IPS-15b (cell line): ENCODE measurements at regions not wholly inside any gene's neighbourhood (a gene's known extent, or its start where the extent isn't known, plus 50 kb on each side); places are given as distances from the start of the nearest gene placed in this dataset.
"Not testable (repeated sequence)": the region's sequence is repeated elsewhere in the genome, so short reads cannot be mapped to it uniquely, and the experiment has no call there.

ENCODE experiments used
- H3K27me3 ChIP-seq: one replicate; pipeline ENCODE4 v1.6.1; 2013; ENCODE audit warnings: low read length; ENCODE audit not compliant: control insufficient read depth, insufficient read depth
- H3K36me3 ChIP-seq: one replicate; pipeline ENCODE4 v1.6.1; 2013; ENCODE audit warnings: low read length; ENCODE audit not compliant: control insufficient read depth, insufficient read depth
- H3K4me1 ChIP-seq: one replicate; pipeline ENCODE4 v1.6.1; 2013; ENCODE audit warnings: mild to moderate bottlenecking, low read length; ENCODE audit not compliant: control insufficient read depth, insufficient read depth
- H3K4me3 ChIP-seq: one replicate; pipeline ENCODE4 v1.5.1; 2013; ENCODE audit warnings: low read depth, low read length
- H3K9ac ChIP-seq: one replicate; pipeline ENCODE4 v1.6.1; 2013; ENCODE audit warnings: low read depth, mild to moderate bottlenecking, low read length
- H3K9me3 ChIP-seq: one replicate; pipeline ENCODE4 v1.6.1; 2013; ENCODE audit warnings: mild to moderate bottlenecking, low read length; ENCODE audit not compliant: control insufficient read depth, insufficient read depth

- Histone ChIP-seq H3K9ac (no peak overlapping the region), H3K4me1 (peaks cover 3% of the 10 kb centered on the region), H3K27me3 (no peaks in the 10 kb centered on the region), H3K9me3 (no peaks in the 10 kb centered on the region), H3K4me3 (no peak overlapping the region), H3K36me3 (no peaks in the 10 kb centered on the region)
Measured at GRCh38 chr11:109954534-109954933, 138.7 kb upstream of the ZC3H12C start.

GRCh38 chr11:109956124-109956793, 136.9 kb upstream of the ZC3H12C start:
- H3K9ac ChIP-seq = no peak overlapping the region
- H3K9me3 ChIP-seq = no peaks in the 10 kb centered on the region
- no peaks in the 10 kb centered on the region for H3K27me3 ChIP-seq
- no peak overlapping the region for H3K4me3 ChIP-seq
- H3K36me3 ChIP-seq = no peaks in the 10 kb centered on the region
- H3K4me1 ChIP-seq = peaks cover 5% of the 10 kb centered on the region

DNA sequence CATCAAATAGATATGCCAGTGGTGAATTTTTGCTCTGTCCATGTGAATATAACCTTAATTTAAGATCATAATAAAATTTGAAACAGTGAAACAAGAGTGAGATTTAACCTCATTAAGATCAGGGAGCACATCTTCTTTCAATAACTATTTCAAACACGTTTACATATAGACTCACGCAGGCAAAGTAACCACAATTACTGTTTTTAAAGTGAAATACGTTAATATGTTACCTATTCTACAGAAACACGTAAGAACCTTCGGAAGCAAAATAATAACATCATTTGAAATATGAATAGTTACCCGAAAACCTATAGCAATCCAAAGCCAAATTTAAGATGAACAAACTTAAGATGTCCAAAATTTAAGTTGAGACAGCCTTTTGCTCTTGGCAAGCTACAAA, 136.2 kb upstream of the ZC3H12C start:
- no peaks in the 10 kb centered on the region for H3K9me3 ChIP-seq
- no peak overlapping the region for H3K9ac ChIP-seq
- no peak overlapping the region for H3K4me3 ChIP-seq
- H3K36me3 ChIP-seq = no peaks in the 10 kb centered on the region
- H3K27me3 ChIP-seq = no peaks in the 10 kb centered on the region
- peaks cover 5% of the 10 kb centered on the region for H3K4me1 ChIP-seq

DNA sequence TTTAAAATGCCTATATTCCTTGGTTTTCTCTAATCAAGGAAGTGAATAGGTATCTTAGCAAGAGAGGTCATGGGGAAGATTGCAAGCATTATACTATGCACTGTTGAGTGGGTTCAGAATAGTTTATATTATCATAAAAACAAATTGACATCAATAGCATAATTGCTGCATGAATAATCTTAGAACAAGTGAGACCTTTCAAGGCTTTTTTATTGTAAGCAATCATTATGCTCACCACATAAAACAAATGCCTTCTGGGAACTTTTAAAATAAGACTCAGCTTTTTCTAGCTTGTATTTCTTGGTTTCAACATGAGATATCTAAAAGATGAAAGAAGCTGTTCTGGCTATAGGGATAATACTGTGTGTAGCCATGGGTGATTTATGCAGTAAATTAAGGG, 135.6 kb upstream of the ZC3H12C start:
- Histone ChIP-seq H3K27me3 (no peaks in the 10 kb centered on the region), H3K4me1 (peaks cover 5% of the 10 kb centered on the region), H3K9me3 (no peaks in the 10 kb centered on the region), H3K4me3 (no peak overlapping the region), H3K9ac (no peak overlapping the region), H3K36me3 (no peaks in the 10 kb centered on the region)

DNA sequence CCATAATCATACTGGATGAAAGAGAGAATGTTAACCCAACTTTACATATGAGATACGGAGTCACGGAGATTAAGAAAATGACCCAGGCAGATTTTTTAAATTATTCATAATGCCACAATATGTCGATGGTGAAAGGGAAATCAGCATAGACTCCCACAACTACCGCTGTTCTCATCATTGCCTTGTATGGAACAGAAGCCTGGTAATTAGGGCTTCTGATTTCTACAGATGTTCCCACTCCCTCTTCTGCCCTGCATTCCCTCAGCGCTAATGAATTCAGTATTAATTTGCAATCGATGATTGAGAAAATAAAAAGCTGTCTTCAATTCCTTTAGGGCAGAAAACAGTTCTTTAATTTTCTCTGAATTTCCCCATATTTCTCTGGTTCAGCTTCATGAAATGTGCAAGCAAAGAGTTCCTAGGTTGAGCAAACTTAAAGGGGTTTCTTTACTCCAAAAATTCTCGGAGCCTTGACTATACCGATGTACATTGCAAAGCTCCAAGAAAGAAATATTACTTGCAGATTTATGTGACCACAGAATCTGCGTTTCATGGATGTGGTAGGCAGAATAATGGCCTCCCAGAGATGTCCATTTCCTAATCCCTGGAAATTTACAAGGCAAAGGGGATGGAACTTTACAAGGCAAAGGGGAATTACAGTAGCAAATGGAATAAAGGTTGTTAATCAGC, 134.9 kb upstream of the ZC3H12C start:
- H3K4me3 ChIP-seq = no peak overlapping the region
- peaks cover 5% of the 10 kb centered on the region for H3K4me1 ChIP-seq
- no peak overlapping the region for H3K9ac ChIP-seq
- H3K27me3 ChIP-seq = no peaks in the 10 kb centered on the region
- H3K9me3 ChIP-seq = no peaks in the 10 kb centered on the region
- no peaks in the 10 kb centered on the region for H3K36me3 ChIP-seq

- no peaks in the 10 kb centered on the region for H3K9me3 ChIP-seq
- no peaks in the 10 kb centered on the region for H3K36me3 ChIP-seq
- no peak overlapping the region for H3K4me3 ChIP-seq
- H3K9ac ChIP-seq = no peak overlapping the region
- H3K4me1 ChIP-seq = peaks cover 5% of the 10 kb centered on the region
- no peaks in the 10 kb centered on the region for H3K27me3 ChIP-seq
Measured at GRCh38 chr11:109958821-109959166, 134.4 kb upstream of the ZC3H12C start.

- H3K27me3 ChIP-seq = no peaks in the 10 kb centered on the region
- no peak overlapping the region for H3K9ac ChIP-seq
- no peaks in the 10 kb centered on the region for H3K9me3 ChIP-seq
- peaks cover 5% of the 10 kb centered on the region for H3K4me1 ChIP-seq
- H3K4me3 ChIP-seq = no peak overlapping the region
- H3K36me3 ChIP-seq = no peaks in the 10 kb centered on the region
Measured at GRCh38 chr11:109960831-109961230, 132.4 kb upstream of the ZC3H12C start.

- no peaks in the 10 kb centered on the region for H3K27me3 ChIP-seq
- H3K4me1 ChIP-seq = peaks cover 5% of the 10 kb centered on the region
- no peak overlapping the region for H3K9ac ChIP-seq
- H3K9me3 ChIP-seq = no peaks in the 10 kb centered on the region
- H3K4me3 ChIP-seq = no peak overlapping the region
- H3K36me3 ChIP-seq = no peaks in the 10 kb centered on the region
Measured at GRCh38 chr11:109961261-109961660, 131.9 kb upstream of the ZC3H12C start.

- no peak overlapping the region for H3K4me3 ChIP-seq
- no peaks in the 10 kb centered on the region for H3K27me3 ChIP-seq
- H3K9ac ChIP-seq = no peak overlapping the region
- H3K9me3 ChIP-seq = no peaks in the 10 kb centered on the region
- H3K4me1 ChIP-seq = peaks cover 5% of the 10 kb centered on the region
- H3K36me3 ChIP-seq = no peaks in the 10 kb centered on the region
Measured at GRCh38 chr11:109963101-109963500, 130.1 kb upstream of the ZC3H12C start.

- Histone ChIP-seq H3K9me3 (no peaks in the 10 kb centered on the region), H3K4me1 (peaks cover 2% of the 10 kb centered on the region), H3K9ac (no peak overlapping the region), H3K36me3 (no peaks in the 10 kb centered on the region), H3K4me3 (no peak overlapping the region), H3K27me3 (no peaks in the 10 kb centered on the region)
Measured at GRCh38 chr11:109964487-109964886, 128.7 kb upstream of the ZC3H12C start.

DNA sequence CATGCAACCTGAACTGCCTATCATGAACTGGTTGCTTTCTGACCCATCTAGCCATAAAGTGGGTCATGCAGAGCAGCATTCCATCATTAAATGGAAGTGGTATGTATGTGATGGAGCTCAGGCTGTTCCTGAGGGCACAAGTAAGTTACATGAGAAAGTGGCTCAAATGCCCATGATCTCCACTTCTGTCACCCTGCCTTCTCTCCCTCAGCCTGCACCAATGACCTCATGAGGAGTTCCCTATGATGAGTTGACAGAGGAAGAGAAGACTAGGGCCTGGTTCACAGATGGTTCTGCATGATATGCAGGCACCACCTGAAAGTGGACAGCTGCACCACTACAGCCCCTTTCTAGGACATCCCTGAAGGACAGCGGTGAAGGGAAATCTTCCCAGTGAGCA, 127.7 kb upstream of the ZC3H12C start:
- not testable (repeated sequence) for H3K4me1 ChIP-seq, H3K27me3 ChIP-seq, H3K36me3 ChIP-seq, H3K9ac ChIP-seq, H3K9me3 ChIP-seq, H3K4me3 ChIP-seq

DNA sequence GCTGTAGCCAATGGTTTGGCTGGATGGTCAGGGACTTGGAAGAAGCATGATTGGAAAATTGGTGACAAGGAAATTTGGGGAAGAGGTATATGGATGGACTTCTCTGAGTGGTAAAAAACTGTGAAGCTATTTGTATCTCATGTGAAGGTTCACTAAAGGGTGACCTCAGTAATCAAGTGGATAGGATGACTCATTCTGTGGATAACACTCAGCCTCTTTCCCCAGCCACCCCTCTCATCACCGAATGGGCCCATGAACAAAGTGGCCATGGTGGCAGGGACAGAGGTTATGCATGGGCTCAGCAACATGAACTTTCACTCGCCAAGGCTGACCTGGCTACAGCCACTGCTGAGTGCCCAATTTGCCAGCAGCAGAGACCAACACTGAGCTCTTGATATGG, 127.3 kb upstream of the ZC3H12C start:
- not testable (repeated sequence) for H3K27me3 ChIP-seq, H3K36me3 ChIP-seq, H3K9ac ChIP-seq, H3K4me3 ChIP-seq, H3K4me1 ChIP-seq, H3K9me3 ChIP-seq
